Esophagus squamous epithelium (tissue), 4 donors: ENCODE measurements at regions not wholly inside any gene's neighbourhood (a gene's known extent, or its start where the extent isn't known, plus 50 kb on each side); places are given as distances from the start of the nearest gene placed in this dataset.

ENCODE experiments used
- CTCF ChIP-seq, 6 experiments: fragments of 450-650 bp in 4 of 6; fragments of 200-600 bp in 2 of 6; sonication (generic) in 2 of 6; IDR thresholded peaks; one replicate each; pipeline ENCODE4 v1.5.1; 2016 to 2019; ENCODE audit warnings: antibody characterized with exemption in 6 of 6, mild to moderate bottlenecking in 4 of 6, moderate library complexity in 4 of 6
- POLR2A ChIP-seq, 4 donors: fragments of 450-650 bp; IDR thresholded peaks; one replicate each; pipeline ENCODE4 v1.6.1; 2017; ENCODE audit warnings: antibody characterized with exemption in 4 of 4, mild to moderate bottlenecking in 4 of 4, moderate library complexity in 3 of 4

DNA sequence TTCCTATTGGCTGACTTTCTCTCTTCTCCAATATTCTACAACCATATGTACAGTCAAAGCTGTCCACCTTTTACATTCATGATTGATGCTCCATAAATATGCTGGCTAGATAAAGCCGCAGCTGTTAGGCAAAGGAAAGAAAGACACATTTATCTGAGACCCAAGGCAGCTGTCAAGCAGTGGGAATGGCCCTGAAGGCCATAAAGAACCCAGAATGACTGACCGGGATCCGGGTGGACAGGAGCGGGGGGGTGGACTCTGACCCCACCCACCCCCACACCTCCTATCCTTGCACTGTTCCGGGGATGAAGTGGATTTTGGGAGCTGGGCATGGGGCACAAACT is 116.4 kb downstream of the RTP5 start:
- TF ChIP-seq POLR2A (IDR thresholded peaks at IDR 0.05): no peak
- no peak for TF ChIP-seq CTCF (IDR thresholded peaks at IDR 0.05)
